ENCODE measurements at regions not wholly inside any gene's neighbourhood (a gene's known extent, or its start where the extent isn't known, plus 50 kb on each side); places are given as distances from the start of the nearest gene placed in this dataset.

DNA sequence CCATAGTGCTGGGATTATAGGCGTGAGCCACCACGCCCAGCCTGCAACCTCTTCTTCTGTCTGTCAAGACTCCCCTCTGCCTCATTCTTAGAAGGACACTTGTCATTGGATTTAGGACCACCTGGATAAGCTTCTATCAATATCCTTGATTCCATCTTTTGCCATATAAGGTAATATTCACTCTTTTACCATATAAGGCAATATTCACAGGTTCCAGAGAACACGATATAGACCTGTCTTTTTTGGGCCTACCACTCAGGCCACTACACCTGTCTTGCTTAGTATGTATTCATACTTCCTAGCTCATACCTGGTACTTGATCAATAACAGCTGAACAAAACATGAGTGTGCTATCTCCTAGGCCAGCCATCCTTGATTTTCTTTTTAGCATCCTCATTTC lies 149.2 kb upstream of the TOX3 start:
- no peak for TF ChIP-seq FOXK2 (IDR thresholded peaks at IDR 0.05)
- no peak for TF ChIP-seq TARDBP (IDR thresholded peaks at IDR 0.05)
- TF ChIP-seq BHLHE40 (IDR thresholded peaks at IDR 0.05; ENCODE audit: borderline replicate concordance): no peak
- no peak for TF ChIP-seq SP1 (IDR thresholded peaks at IDR 0.05)
- no peak for TF ChIP-seq FOXA1 (IDR thresholded peaks at IDR 0.05)

Data from HEK293T (cell line).